ENCODE measurements at regions not wholly inside any gene's neighbourhood (a gene's known extent, or its start where the extent isn't known, plus 50 kb on each side); places are given as distances from the start of the nearest gene placed in this dataset.
"Not testable (repeated sequence)": the region's sequence is repeated elsewhere in the genome, so short reads cannot be mapped to it uniquely, and the experiment has no call there.

DNA sequence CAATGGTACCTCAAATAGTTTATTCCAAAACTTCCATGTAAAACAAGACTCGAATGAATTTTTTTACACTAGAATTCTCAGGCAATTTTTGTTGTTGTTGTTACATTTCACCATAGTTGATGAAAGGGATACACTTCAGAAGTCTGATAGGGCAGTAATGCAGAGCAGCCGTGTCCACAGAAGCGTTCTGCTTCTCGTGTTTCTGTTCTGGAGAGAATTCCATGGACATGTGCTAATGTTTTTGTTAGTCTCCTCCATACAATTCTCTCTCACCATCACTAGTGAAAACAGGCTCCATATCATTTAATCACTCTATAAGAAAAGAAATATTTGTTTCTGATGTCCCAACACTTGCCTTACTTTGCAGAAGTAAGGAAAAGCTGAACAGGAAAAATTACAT, 606.1 kb downstream of the SLC16A7 start:
- peak; percentile 13 for DNase-seq

- DNase-seq = peak; percentile 50
Measured at GRCh38 chr12:60205500-60205899, 609.7 kb downstream of the SLC16A7 start.

DNA sequence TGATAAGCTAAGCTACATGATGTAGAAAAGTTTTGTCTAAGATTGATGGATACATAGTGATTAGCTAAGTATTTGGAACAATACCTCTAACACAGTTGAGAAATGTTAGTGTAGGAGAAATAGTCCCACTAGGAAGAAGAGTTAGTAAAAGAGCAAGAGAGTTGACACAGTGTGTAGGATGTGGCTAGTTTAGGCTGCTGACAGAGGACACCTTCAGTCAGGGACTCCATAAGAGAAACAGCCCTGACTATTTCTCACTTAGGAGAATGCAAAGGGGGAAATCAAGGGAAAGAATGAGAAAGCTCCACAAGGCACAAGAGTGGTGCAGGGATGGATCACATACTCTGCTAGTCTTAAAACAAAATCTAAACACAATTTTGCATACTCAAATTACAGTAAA, 613.7 kb downstream of the SLC16A7 start:
- DNase-seq = no peak

- DNase-seq = no peak
Measured at GRCh38 chr12:60209933-60210332, 614.1 kb downstream of the SLC16A7 start.

DNA sequence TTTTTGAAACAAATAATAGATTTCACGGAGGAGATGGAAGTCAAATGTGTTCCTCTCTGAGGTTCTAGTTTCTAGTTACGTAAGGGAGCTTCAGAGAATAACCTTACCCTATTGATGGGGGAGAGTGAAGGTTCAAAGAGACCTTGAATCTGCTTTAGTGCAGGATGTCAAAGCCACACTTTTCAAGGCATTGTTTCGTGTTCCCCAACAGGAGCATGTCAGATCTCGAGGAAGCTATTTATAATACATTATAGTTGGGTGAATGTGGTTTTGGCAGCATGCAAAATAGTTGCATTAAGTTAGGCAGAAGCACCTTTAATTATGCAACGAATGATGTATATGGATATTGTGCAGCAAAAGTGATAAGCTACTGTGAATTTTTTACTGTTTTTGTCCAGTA, 614.9 kb downstream of the SLC16A7 start:
- DNase-seq = no peak

- no peak for DNase-seq
Measured at GRCh38 chr12:60211244-60211643, 615.4 kb downstream of the SLC16A7 start.

DNA sequence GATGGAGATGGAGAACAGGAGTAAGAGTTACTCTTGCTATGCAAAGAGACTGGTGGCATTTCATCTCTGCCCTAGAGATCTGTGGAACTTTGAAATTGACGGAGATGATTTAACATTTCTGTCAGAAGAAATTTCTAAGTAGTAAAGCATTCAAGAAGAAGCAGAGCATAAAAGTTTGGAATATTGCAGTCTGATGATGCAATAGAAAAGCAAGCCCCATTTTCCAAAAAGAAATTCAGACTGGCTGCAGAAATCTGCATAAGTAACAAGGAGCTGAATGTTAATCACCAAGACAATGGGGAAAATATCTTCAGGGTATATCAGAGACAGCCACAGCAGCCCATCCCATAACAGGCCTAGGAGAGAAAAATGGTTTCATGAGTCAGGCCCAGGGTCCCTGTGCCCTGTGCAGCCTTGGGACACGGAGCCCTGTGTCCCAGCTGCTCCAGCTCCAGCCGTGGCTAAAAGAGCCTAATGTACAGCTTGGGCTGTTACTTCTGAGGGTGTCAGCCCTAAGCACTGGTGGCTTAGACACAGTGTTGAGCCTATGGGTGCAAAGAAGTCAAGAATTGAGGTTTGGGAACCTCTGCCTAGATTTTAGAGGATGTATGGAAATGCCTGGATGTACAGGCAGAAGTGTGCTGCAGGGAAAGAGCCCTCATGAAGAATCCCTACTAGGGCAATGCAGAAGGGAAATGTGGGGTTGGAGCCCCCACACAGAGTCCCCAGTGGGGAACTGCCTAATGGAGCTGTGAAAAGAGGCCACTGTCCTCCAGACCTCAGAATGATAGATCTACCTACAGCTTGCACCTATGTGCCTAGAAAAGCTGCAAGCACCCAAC, 616.6 kb downstream of the SLC16A7 start:
- DNase-seq = no peak

DNA sequence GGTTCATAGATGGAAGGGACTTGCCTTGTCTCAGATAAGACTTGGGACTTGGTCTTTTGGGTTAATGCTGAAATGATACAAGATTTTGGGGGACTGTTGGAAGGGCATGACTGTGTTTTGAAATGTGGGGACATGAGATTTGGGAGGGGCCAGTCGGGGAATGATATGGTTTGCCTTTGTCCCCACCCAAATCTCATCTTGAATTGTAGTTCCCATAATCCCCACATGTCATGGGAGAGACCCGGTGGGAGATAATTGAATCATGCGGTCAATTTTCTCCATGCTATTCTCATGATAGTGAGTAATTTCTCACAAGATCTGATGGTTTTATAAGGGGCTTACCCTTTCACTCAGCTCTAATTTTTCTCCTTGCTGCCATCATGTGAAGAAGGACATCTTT, 617.4 kb downstream of the SLC16A7 start:
- not testable (repeated sequence) for DNase-seq

DNA sequence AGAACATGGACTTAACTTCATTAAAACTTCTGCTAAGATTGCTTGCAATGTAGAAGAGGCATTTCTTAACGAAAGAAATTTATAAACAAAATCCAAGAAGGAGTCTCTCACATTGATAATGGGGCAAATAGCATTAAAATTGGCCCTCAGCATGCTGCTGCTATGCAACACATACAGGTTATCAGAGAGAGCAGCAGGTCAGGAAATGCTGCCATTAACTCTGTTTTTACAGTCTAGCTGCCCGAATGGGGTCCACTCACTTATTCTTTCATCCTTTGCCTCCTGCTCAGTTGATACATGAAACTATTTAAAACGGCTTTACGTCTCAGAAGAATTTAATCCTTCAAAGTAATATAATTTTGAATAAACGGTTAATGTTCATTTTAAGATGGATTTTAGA, 620.4 kb downstream of the SLC16A7 start:
- no peak for DNase-seq

GRCh38 chr12:60223242-60223641, 627.4 kb downstream of the SLC16A7 start:
- no peak for DNase-seq

DNA sequence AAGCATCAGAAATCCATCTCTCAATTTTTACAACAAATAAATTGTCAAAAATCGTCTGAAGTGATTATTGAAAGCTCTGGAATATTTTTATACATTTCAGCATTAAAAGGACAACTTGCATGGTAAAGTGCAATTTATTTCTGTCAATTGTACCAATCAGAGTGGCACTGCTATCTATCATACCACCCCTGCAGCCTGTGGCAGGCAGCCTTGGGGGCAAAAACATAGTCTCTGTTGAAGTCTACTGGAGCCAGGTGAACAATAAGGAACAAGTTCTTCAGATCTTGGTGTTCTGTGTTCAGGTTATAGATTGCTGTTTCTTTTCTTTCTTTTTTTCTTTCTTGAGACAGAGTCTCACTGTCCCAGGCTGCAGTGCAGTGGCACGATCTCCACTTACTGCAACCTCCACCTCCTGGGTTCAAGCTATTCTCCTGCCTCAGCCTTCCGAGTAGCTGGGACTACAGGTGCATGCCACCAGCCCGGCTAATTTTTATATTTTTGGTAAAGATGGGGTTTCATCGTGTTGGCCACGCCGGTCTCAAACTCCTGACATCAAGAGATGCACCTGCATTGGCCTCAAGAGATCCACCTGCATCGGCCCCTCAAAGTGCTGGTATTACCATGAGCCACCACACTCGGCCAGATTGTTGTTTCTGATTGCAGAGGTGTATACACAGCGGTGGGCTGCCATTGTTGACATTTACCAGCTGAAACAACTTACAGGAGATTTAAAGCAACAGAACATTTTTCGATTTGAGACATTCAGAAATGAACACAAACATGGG, 629.6 kb downstream of the SLC16A7 start:
- DNase-seq = no peak

DNA sequence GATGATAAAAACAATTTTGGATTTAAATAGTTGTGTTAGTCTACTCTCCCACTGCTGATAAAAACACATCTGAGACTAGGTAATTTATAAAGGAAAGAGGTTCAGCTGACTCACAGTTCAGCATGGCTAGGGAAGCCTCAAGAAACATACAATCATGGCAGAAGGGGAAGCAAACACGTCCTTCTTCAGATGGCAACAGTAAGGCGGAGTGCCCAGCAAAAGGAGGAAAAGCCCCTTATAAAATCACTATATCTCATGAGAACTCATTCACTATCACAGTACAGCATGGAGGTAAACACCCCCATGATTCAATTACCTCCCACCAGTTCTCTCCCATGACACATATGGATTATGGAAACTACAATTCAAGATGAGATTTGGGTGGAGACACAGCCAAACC, 632.1 kb downstream of the SLC16A7 start:
- no peak for DNase-seq

DNA sequence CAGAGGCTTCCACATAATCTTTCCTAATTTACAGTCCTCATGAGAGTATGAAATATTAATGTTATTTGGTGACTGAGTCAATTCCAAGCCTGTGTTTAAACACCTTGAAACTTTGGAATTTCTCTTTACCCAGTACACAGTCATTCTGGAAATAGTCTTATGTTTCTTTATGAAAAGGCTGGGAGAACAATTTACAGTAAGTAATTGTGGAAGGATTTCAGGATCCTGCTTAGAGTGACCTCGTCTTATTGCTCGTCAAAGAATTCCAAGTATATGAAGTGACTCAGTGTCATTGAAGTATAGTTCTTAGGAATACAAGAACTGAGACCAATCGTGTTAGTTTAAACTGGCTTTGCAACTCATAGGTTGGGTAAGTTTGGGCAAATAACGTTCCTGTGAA, 634.2 kb downstream of the SLC16A7 start:
- DNase-seq = no peak

DNA sequence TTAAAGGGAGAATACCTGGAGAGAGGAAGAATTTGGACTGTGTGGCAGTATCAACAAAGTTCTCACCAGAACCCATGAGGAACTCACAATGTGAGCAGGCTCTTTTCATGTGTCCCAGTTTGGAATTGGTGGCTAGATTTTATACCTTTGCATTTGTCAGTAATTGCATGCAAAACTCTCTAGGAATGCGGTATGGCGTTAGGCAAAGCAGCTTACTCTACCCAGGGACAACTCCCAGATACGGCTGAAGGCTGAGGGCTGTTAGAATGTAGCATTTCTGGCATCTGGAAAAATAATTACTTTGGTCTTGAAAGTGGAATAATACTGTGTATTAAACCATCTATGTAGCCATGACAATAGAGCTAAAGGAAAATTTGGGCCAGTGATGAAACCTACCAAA, 635.5 kb downstream of the SLC16A7 start:
- no peak for DNase-seq

GRCh38 chr12:60231976-60232907, 636.4 kb downstream of the SLC16A7 start:
- DNase-seq = no peak

- DNase-seq = not testable (repeated sequence)
Measured at GRCh38 chr12:60234611-60235195, 638.9 kb downstream of the SLC16A7 start.

DNA sequence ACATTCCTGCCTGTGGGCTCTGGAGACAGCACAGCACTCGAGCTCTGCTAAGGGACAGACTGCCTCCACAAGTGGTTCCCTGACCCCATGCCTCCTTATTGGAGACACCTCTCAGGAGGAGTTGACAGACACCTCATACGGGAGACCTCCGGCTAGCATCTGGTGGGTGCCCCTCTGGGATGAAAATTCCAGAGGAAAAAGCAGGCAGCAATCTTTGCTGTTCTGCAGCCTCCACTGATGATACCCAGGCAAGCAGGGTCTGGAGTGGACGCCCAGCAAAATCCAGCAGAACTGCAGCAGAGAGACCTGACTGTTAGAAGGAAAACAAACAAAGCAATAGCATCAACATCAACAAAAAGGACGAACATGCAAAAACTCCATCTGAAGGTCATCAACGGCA, 639.4 kb downstream of the SLC16A7 start:
- DNase-seq = no peak

- not testable (repeated sequence) for DNase-seq
Measured at GRCh38 chr12:60236416-60236815, 640.6 kb downstream of the SLC16A7 start.

GRCh38 chr12:60240891-60241290, 645.1 kb downstream of the SLC16A7 start:
- DNase-seq = no peak

DNA sequence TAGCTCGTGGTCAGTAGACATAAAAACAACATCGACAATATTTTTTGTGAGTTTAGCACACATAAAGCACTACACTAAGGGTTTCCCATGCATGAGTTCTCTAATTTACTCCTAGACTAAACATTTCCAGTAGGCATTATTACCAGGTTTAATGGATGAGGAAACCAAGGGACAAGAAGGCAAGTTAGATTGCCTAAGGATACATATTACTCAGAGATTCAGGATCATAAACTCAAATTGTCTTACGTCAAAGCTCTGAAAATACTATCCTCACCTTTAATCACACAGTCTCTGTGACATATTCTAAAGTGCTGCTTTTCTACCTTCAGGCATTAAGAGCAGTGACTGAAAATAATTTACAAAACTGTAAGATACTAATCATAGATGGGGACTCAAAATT, 655.3 kb downstream of the SLC16A7 start:
- no peak for DNase-seq

- no peak for DNase-seq
Measured at GRCh38 chr12:60252359-60253096, 656.7 kb downstream of the SLC16A7 start.

GRCh38 chr12:60255044-60255443, 659.2 kb downstream of the SLC16A7 start:
- DNase-seq = peak; percentile 41

All from NCI-H2171 treated with DMSO at 0.1 percent for 48 hours (cell line).